Heart right ventricle (tissue), 16 donors: ENCODE measurements at regions not wholly inside any gene's neighbourhood (a gene's known extent, or its start where the extent isn't known, plus 50 kb on each side); places are given as distances from the start of the nearest gene placed in this dataset.

Experiments
- ATAC-seq, 8 donors: fragments of 200-7000 bp; cut with Tn5 transposase; one replicate each; pipeline ENCODE4 v1.9.1; 2020; ENCODE audit warnings: mild to moderate bottlenecking in 8 of 8, moderate library complexity in 8 of 8, moderate number of reproducible peaks in 1 of 8
- DNase-seq, 2 donors: peaks; one replicate each; pipeline ENCODE4 v3.0.0-alpha.2; 2020
- H3K27ac ChIP-seq, 10 donors: fragments of 200-600 bp; sonication (generic) in 2 of 10; one replicate each; pipeline versions ENCODE4 v1.5.0 to v1.8.0; 2020 to 2022; ENCODE audit warnings: mild to moderate bottlenecking in 3 of 10
- H3K27me3 ChIP-seq, 7 donors: fragments of 200-600 bp; one replicate each; pipeline ENCODE4 v1.8.0; 2021 to 2022; ENCODE audit warnings: mild to moderate bottlenecking in 2 of 7
- H3K36me3 ChIP-seq, 9 donors: fragments of 200-600 bp; sonication (generic) in 1 of 9; one replicate each; pipeline versions ENCODE4 v1.5.0 to v1.8.0; 2020 to 2022; ENCODE audit warnings: mild to moderate bottlenecking in 2 of 9
- H3K4me1 ChIP-seq, 9 donors: fragments of 200-600 bp; sonication (generic) in 1 of 9; one replicate each; pipeline versions ENCODE4 v1.5.0 to v1.8.0; 2020 to 2022; ENCODE audit warnings: mild to moderate bottlenecking in 4 of 9
- H3K4me3 ChIP-seq, 10 donors: fragments of 200-600 bp; sonication (generic) in 2 of 10; one replicate each; pipeline versions ENCODE4 v1.5.0 to v1.8.0; 2020 to 2022; ENCODE audit warnings: mild to moderate bottlenecking in 7 of 10, moderate library complexity in 2 of 10
- H3K9me3 ChIP-seq, 11 donors: fragments of 200-600 bp in 10 of 11; sonication (generic) in 2 of 11; one replicate each; pipeline versions ENCODE4 v1.5.0 to v1.8.0; 2013 to 2022; ENCODE audit warnings: mild to moderate bottlenecking in 2 of 11, control low read depth in 1 of 11, moderate library complexity in 1 of 11
- CTCF ChIP-seq, 9 donors: fragments of 200-600 bp; sonication (generic) in 2 of 9; IDR thresholded peaks; one replicate each; pipeline versions ENCODE4 v1.5.0 to v1.8.0; 2021 to 2022; ENCODE audit warnings: antibody characterized with exemption in 9 of 9, mild to moderate bottlenecking in 5 of 9, moderate library complexity in 1 of 9
- WGBS, 2 donors: extraction: QIAGEN DNeasy Blood & Tissue Kit; methylation state at CpG; one replicate each; pipeline ENCODE4 v1.1.7; 2013; ENCODE audit warnings: inconsistent platforms in 1 of 2; 5-methylcytosine and 5-hydroxymethylcytosine counted together
- intact Hi-C, 10 donors: fragments of 100-400 bp; cut with DNase I; formaldehyde crosslinking; loops; one replicate each; pipeline versions ENCODE4 v1.11.1 to v1.14.2; 2022
- donor health status: Arrhythmogenic right ventricular cardiomyopathy.
- donor health status: ischemic (EF 13 %, LVEDD 7.1; RV severe dilation, severe dysfunction).
- donor health status: healthy with polysubstance abuse.
- donor health status: DM: no; HTN: yes; CAD: no.
- donor health status: DM: no; HTN: no; CAD: no.
- donor health status: ischemic (EF 25% LVEDD 6.9; RV normal size, moderate dysfunction).
- donor health status: ischemic (EF 25% LVEDD 5.7; RV mildly dilated, moderate dysfunction).
- donor health status: healthy.
- donor health status: DM: yes; HTN: yes; CAD: no.
- donor health status: Ischemic cardiomyopathy.
- donor health status: ischemic (EF 35%, LVEDD 5.7; RV mildly dilated, moderate dysfunction).
- donor health status: nonischemic (EF 11% LVEDD 7.7; RV severe dilation, severe dysfunction).
- donor health status: DM: yes; HTN: yes; CAD: no.
- donor health status: PGD.
- donor health status: ischemic (EF 29% LVEDD 5.4; RV normal size, mild dysfunction).
- donor health status: nonischemic (EF 23%, LVEDD 6.1; RV moderate dilation, normal function).

GRCh38 chr16:64864232-64864809 is 257.5 kb downstream of the CDH11 start:
- H3K4me3 ChIP-seq = no peak overlapping the region
- no peak for TF ChIP-seq CTCF (IDR thresholded peaks at IDR 0.05)
- no peaks in the 10 kb centered on the region for H3K9me3 ChIP-seq
- intact Hi-C loops = no loop called here
- DNase-seq (no peak), ATAC-seq (peak in 6 of 8 donors; percentile 31 to 88 (median 74))
- peak overlapping the region in 7 of 10 donors; percentile 5 to 72 (median 41) for H3K27ac ChIP-seq
- H3K4me1 ChIP-seq = peaks cover 0 to 16% (median 0%) of the 10 kb centered on the region in 9 donors
- no peaks in the 10 kb centered on the region for H3K36me3 ChIP-seq
- no peaks in the 10 kb centered on the region for H3K27me3 ChIP-seq
- 24 to 30% methylated on average over 5 of the region's 5 CpGs for WGBS, 2 donors

GRCh38 chr16:64858076-64858475 is 263.8 kb downstream of the CDH11 start:
- Histone ChIP-seq H3K36me3 (no peaks in the 10 kb centered on the region), H3K27ac (no peak overlapping the region), H3K27me3 (no peaks in the 10 kb centered on the region), H3K4me1 (no peaks in the 10 kb centered on the region), H3K9me3 (no peaks in the 10 kb centered on the region), H3K4me3 (no peak overlapping the region)
- TF ChIP-seq CTCF (IDR thresholded peaks at IDR 0.05) = no peak
- 71 to 77% methylated on average over 1 of the region's 1 CpG for WGBS, 2 donors
- intact Hi-C loops = no loop called here
- no peak for DNase-seq
- no peak for ATAC-seq

GRCh38 chr16:64857411-64857810 is 264.5 kb downstream of the CDH11 start:
- TF ChIP-seq CTCF (IDR thresholded peaks at IDR 0.05) = no peak
- intact Hi-C loops = no loop called here
- Histone ChIP-seq H3K27ac (no peak overlapping the region), H3K4me1 (no peaks in the 10 kb centered on the region), H3K4me3 (no peak overlapping the region), H3K9me3 (no peaks in the 10 kb centered on the region), H3K27me3 (no peaks in the 10 kb centered on the region), H3K36me3 (no peaks in the 10 kb centered on the region)
- 83 to 84% methylated on average over 2 of the region's 2 CpGs for WGBS, 2 donors
- no peak for ATAC-seq
- no peak for DNase-seq

- H3K36me3 ChIP-seq = no peaks in the 10 kb centered on the region
- H3K27me3 ChIP-seq = no peaks in the 10 kb centered on the region
- no peaks in the 10 kb centered on the region for H3K9me3 ChIP-seq
- DNase-seq (no peak), ATAC-seq (no peak)
- intact Hi-C loops = no loop called here
- no peaks in the 10 kb centered on the region for H3K4me1 ChIP-seq
- H3K27ac ChIP-seq = no peak overlapping the region
- WGBS, 2 donors = 88 to 94% methylated on average over 2 of the region's 2 CpGs
- no peak for TF ChIP-seq CTCF (IDR thresholded peaks at IDR 0.05)
- H3K4me3 ChIP-seq = no peak overlapping the region
Observed at GRCh38 chr16:64853551-64853950, 268.3 kb downstream of the CDH11 start.
